ENCODE measurements at regions not wholly inside any gene's neighbourhood (a gene's known extent, or its start where the extent isn't known, plus 50 kb on each side); places are given as distances from the start of the nearest gene placed in this dataset.

DNA sequence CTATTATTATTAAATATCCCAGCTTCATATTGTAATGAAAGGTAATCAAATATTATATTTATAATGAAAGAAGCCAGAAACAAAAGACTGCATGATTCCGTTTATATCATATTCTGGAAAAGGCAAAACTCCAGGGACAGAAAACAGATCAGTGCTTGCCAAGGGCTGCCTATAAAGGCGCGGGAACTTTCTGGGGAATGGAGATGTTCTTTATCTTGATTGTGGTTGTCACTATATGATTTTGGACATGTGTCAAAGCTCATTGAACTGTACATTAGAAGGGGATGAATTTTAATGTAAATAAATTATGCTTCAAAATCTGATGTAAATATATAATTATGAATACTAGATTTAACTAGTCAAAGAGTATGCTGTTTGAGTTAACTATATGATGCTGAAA, 115.4 kb upstream of the KRAS start:
- WGBS, 2 donors, result 81 to 85% methylated on average over 3 of the region's 3 CpGs
- Histone ChIP-seq H3K9me3 (no peaks in the 10 kb centered on the region), H3K4me3 (replicated peaks in 1 of 3) (no peak overlapping the region), H3K36me3 (no peaks in the 10 kb centered on the region), H3K4me1 (no peaks in the 10 kb centered on the region), H3K27ac (no peak overlapping the region), H3K27me3 (no peaks in the 10 kb centered on the region)
- intact Hi-C loops (cut with DNase I), result no loop called here
- DNase-seq, result no peak
- TF ChIP-seq, protein P1, sequence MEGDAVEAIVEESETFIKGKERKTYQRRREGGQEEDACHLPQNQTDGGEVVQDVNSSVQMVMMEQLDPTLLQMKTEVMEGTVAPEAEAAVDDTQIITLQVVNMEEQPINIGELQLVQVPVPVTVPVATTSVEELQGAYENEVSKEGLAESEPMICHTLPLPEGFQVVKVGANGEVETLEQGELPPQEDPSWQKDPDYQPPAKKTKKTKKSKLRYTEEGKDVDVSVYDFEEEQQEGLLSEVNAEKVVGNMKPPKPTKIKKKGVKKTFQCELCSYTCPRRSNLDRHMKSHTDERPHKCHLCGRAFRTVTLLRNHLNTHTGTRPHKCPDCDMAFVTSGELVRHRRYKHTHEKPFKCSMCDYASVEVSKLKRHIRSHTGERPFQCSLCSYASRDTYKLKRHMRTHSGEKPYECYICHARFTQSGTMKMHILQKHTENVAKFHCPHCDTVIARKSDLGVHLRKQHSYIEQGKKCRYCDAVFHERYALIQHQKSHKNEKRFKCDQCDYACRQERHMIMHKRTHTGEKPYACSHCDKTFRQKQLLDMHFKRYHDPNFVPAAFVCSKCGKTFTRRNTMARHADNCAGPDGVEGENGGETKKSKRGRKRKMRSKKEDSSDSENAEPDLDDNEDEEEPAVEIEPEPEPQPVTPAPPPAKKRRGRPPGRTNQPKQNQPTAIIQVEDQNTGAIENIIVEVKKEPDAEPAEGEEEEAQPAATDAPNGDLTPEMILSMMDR (IDR thresholded peaks at IDR 0.05), result no peak
- no peak for TF ChIP-seq POLR2A (IDR thresholded peaks at IDR 0.05)

DNA sequence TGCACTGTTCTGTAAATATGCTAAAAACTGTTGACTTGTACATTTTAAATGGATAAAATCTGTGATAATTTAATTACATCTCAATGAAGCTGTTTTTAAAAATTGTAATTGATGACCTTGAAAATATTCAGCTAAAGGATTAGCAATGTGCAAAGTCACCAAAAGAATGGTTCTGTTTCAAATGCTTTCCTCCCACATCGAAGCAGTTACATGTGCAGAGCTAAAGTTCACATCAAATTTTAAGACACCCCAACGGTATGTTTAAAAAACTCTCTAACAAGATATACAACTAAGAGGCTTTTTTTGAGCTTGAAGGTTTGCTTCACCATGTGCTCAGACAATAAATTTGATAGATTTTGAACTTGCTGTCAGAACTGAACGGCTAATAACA, 114.6 kb upstream of the KRAS start:
- Histone ChIP-seq H3K27me3 (no peaks in the 10 kb centered on the region), H3K36me3 (no peaks in the 10 kb centered on the region), H3K27ac (no peak overlapping the region), H3K9me3 (no peaks in the 10 kb centered on the region), H3K4me1 (no peaks in the 10 kb centered on the region), H3K4me3 (replicated peaks in 1 of 3) (no peak overlapping the region)
- TF ChIP-seq POLR2A (IDR thresholded peaks at IDR 0.05), result no peak
- TF ChIP-seq, protein P1 (IDR thresholded peaks at IDR 0.05), result no peak
- intact Hi-C loops (cut with DNase I), result no loop called here
- DNase-seq, result no peak
- 50 to 52% methylated on average over 3 of the region's 3 CpGs for WGBS, 2 donors

DNA sequence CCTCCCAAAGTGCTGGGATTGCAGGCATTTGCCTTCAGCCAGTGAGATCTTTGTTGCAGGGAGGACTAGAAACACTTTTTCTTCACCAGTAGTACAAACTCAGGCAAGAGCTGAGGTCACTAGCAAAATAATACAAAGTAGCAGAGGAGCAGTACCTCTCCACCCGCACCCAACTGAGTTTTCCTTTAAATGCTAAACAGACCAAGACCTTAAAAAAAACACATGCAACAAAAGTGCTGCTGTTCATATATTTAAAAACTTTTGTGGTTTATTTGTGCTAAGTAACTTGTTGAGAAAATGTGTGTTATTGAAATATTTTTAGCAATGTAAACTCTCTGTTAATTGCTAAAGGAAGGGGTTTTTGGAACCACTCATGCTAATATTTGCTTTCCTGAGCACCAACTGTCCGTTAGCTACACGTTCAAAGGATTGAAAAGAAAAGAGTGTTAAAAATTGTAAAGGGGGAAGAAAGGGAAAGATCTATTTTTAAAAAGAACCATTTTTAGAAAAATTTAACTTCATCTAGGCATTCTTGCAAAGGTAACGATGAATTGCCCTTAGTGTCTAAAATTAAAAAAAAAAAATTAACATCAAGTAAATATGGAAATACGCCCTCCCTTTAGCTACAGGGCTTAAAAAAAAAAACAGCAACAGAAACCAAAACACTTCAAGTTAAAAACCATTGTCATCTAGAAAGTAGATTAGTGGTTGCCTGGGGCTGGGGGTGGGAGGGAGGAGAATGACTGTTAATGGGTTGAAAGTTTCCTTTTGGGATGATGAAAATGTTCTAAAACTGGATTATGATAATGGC, 114.0 kb upstream of the KRAS start:
- WGBS, 2 donors, result 66 to 72% methylated on average over 5 of the region's 5 CpGs
- Histone ChIP-seq H3K36me3 (no peaks in the 10 kb centered on the region), H3K4me3 (replicated peaks in 1 of 3) (no peak overlapping the region), H3K27ac (no peak overlapping the region), H3K4me1 (no peaks in the 10 kb centered on the region), H3K9me3 (no peaks in the 10 kb centered on the region), H3K27me3 (no peaks in the 10 kb centered on the region)
- no peak for TF ChIP-seq POLR2A (IDR thresholded peaks at IDR 0.05)
- TF ChIP-seq, protein P1 (IDR thresholded peaks at IDR 0.05), result no peak
- intact Hi-C loops (cut with DNase I), result no loop called here
- DNase-seq, result no peak

DNA sequence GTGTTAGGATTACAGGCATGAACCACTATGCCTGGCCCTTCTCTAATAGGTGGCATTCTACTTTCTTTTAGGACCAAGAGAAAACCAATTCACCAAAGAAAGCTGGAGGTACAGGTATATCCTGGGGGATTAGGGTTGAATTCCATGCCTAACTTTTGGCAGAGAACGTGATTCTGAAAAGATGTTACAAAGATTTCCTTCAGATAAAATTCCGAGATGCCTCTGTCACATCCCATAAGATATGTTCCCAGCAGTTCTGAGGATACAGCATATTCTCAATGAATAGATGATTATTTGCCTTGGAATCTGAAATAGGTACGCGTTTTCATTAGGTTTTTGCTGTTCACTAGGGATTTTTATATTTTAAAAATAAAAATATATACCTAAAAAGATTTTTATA, 111.9 kb upstream of the KRAS start:
- no peaks in the 10 kb centered on the region for H3K27me3 ChIP-seq
- TF ChIP-seq, protein P1 (IDR thresholded peaks at IDR 0.05), result no peak
- no peak for TF ChIP-seq POLR2A (IDR thresholded peaks at IDR 0.05)
- intact Hi-C loops (cut with DNase I), result no loop called here
- H3K36me3 ChIP-seq, result no peaks in the 10 kb centered on the region
- WGBS, 2 donors, result 93 to 96% methylated on average over 4 of the region's 4 CpGs
- H3K9me3 ChIP-seq, result no peaks in the 10 kb centered on the region
- H3K4me3 ChIP-seq (replicated peaks in 1 of 3), result no peak overlapping the region
- no peaks in the 10 kb centered on the region for H3K4me1 ChIP-seq
- DNase-seq, result no peak
- no peak overlapping the region for H3K27ac ChIP-seq

DNA sequence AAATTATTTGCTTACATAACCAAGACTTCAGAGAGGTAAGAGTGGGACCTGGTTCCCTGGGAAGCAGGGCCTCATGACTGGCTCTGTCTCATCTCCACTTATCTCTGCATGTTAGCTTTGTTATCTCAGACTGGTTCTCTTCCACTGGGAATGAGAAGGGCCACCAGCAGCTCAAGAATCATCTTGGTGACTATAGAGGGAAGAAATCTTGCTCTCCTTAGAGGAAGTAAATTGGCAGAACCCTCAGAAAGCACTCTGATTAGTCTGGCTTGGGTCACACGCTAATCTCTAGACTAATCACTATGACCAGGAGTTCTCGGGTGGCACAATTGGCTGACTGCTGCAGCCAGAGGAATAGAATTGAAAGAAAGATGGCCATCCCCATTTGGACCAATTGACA, 110.8 kb upstream of the KRAS start:
- intact Hi-C loops (cut with DNase I), result no loop called here
- Histone ChIP-seq H3K9me3 (no peaks in the 10 kb centered on the region), H3K27me3 (no peaks in the 10 kb centered on the region), H3K27ac (no peak overlapping the region), H3K4me1 (no peaks in the 10 kb centered on the region), H3K4me3 (replicated peaks in 1 of 3) (no peak overlapping the region), H3K36me3 (no peaks in the 10 kb centered on the region)
- DNase-seq, result no peak
- 91 to 97% methylated on average over 2 of the region's 2 CpGs for WGBS, 2 donors
- TF ChIP-seq POLR2A (IDR thresholded peaks at IDR 0.05), result no peak
- TF ChIP-seq, protein P1 (IDR thresholded peaks at IDR 0.05), result no peak

All from thyroid gland (tissue), 4 donors.